Calu3 (cell line): ENCODE measurements at regions not wholly inside any gene's neighbourhood (a gene's known extent, or its start where the extent isn't known, plus 50 kb on each side); places are given as distances from the start of the nearest gene placed in this dataset.

ENCODE experiments used
- BruUV-seq: library from RNA; stranded (reverse); fragments of 400-500 nt; replicated peaks from 2 replicates; lab custom pipeline; 2021; lab: Mats Ljungman, UMichigan
- CTCF ChIA-PET: fragments of 300-600 bp; sonication (Branson Sonifier 250); formaldehyde crosslinking; loops from one replicate; lab custom pipeline; 2022; ENCODE audit warnings: antibody characterized with exemption; lab: Charles Lee
- DNase-seq: peaks from one replicate; pipeline ENCODE4 v3.0.0; 2022
- H3K27ac Mint-ChIP-seq: one replicate; pipeline ENCODE4 v1.8.0; 2022; ENCODE audit warnings: mixed read lengths; ENCODE audit not compliant: unreplicated experiment
- H3K27me3 Mint-ChIP-seq: one replicate; pipeline ENCODE4 v1.8.0; 2022; ENCODE audit warnings: mixed read lengths; ENCODE audit not compliant: unreplicated experiment
- H3K36me3 Mint-ChIP-seq: one replicate; pipeline ENCODE4 v1.8.0; 2022; ENCODE audit warnings: mild to moderate bottlenecking, moderate library complexity, mixed read lengths; ENCODE audit not compliant: insufficient read depth, unreplicated experiment
- H3K4me1 Mint-ChIP-seq: one replicate; pipeline ENCODE4 v1.8.0; 2022; ENCODE audit warnings: mild to moderate bottlenecking, low read depth, mixed read lengths; ENCODE audit not compliant: unreplicated experiment
- H3K4me3 Mint-ChIP-seq: one replicate; pipeline ENCODE4 v1.8.0; 2022; ENCODE audit warnings: mild to moderate bottlenecking, low read depth, moderate library complexity, mixed read lengths; ENCODE audit not compliant: unreplicated experiment
- H3K9me3 Mint-ChIP-seq: one replicate; pipeline ENCODE4 v1.8.0; 2022; ENCODE audit warnings: low read depth, mixed read lengths; ENCODE audit not compliant: unreplicated experiment
- CTCF ChIP-seq: fragments of 200-600 bp; IDR thresholded peaks from one replicate; pipeline ENCODE4 v1.8.0; 2022; ENCODE audit warnings: antibody characterized with exemption; ENCODE audit not compliant: unreplicated experiment
- intact Hi-C: fragments of 100-400 bp; cut with micrococcal nuclease; formaldehyde crosslinking; loops from one replicate; pipeline ENCODE4 v1.10.0; 2022; ENCODE audit not compliant: unreplicated experiment

- H3K9me3 Mint-ChIP-seq: no peaks in the 10 kb centered on the region
- no peak overlapping the region for H3K4me3 Mint-ChIP-seq
- no peaks in the 10 kb centered on the region for H3K36me3 Mint-ChIP-seq
- no peak for DNase-seq
- no peak for TF ChIP-seq CTCF
- CTCF ChIA-PET: interaction anchor here (0.6 kb wide), 1 partner anchor 441 kb away, joined by 3 read pairs; no protein-coding TSS in a partner anchor
- intact Hi-C loops: no loop called here
- no peak overlapping the region for H3K27ac Mint-ChIP-seq
- peaks cover 62% of the 10 kb centered on the region for H3K27me3 Mint-ChIP-seq
- BruUV-seq: no TSS peak
- H3K4me1 Mint-ChIP-seq: no peaks in the 10 kb centered on the region
Observed at GRCh38 chr3:135491491-135492205, 473.9 kb upstream of the PPP2R3A start.

- intact Hi-C loops: no loop called here
- no TSS peak for BruUV-seq
- H3K27me3 Mint-ChIP-seq: peaks cover 85% of the 10 kb centered on the region
- no peaks in the 10 kb centered on the region for H3K9me3 Mint-ChIP-seq
- no peaks in the 10 kb centered on the region for H3K36me3 Mint-ChIP-seq
- no peaks in the 10 kb centered on the region for H3K4me1 Mint-ChIP-seq
- no peak overlapping the region for H3K27ac Mint-ChIP-seq
- no peak overlapping the region for H3K4me3 Mint-ChIP-seq
- no peak for DNase-seq
- no peak for TF ChIP-seq CTCF
- CTCF ChIA-PET: interaction anchor here (0.9 kb wide), 1 partner anchor 8 kb away, joined by 3 read pairs; no protein-coding TSS in a partner anchor
Observed at GRCh38 chr3:135495891-135496290, 469.6 kb upstream of the PPP2R3A start.

GRCh38 chr3:135497979-135498378, 467.5 kb upstream of the PPP2R3A start:
- Mint-ChIP-seq H3K4me1 (no peaks in the 10 kb centered on the region), H3K4me3 (no peak overlapping the region), H3K36me3 (no peaks in the 10 kb centered on the region), H3K9me3 (no peaks in the 10 kb centered on the region), H3K27ac (no peak overlapping the region), H3K27me3 (peaks cover 84% of the 10 kb centered on the region)
- CTCF ChIA-PET: no interaction called here
- no peak for DNase-seq
- BruUV-seq: no TSS peak
- intact Hi-C loops: no loop called here
- TF ChIP-seq CTCF: no peak

GRCh38 chr3:135499426-135499825, 466.1 kb upstream of the PPP2R3A start:
- intact Hi-C loops: no loop called here

More at GRCh38 chr3:135499426-135499825, 466.1 kb upstream of the PPP2R3A start:
- Mint-ChIP-seq H3K4me3 (no peak overlapping the region), H3K27me3 (peaks cover 84% of the 10 kb centered on the region), H3K4me1 (peaks cover 8% of the 10 kb centered on the region), H3K36me3 (no peaks in the 10 kb centered on the region), H3K9me3 (no peaks in the 10 kb centered on the region), H3K27ac (no peak overlapping the region)
- DNase-seq: no peak
- CTCF ChIA-PET: no interaction called here
- TF ChIP-seq CTCF: no peak
- no TSS peak for BruUV-seq
